ENCODE measurements at regions not wholly inside any gene's neighbourhood (a gene's known extent, or its start where the extent isn't known, plus 50 kb on each side); places are given as distances from the start of the nearest gene placed in this dataset.

DNA sequence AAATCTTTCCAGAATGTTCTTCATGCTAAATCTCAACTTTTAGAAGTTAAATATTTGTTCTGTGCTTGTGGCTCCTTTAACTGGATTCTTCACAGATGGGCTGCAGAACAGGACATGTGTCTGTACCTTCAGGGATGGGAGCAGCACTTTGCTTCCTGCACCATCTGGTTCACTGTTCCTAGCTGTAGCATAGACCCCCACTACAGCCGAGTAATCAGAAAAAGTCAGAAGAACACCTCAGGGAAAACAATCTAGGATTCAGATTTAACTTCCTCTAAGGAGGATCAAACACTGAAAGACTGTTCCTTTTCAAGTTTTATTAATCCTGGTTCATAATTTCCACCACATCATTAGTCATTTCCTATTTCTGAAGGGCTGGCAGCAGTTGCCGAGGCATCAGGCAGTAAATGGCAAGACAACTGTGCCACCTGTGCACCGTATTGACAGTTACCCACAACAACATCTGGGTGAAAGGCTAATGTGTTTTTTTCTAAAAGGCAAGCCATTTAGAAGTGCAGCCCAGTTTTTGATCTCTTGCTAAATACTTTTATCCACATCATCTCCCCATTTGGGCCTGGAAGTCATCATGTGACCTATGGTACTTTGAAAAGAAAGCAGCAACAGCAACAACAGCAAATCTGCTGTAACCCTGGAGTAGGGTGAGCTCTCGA lies 212.8 kb upstream of the BMP4 start:
- ChIA-PET POLR2A (ENCODE audit: unreplicated experiment) (no interaction called here), CTCF (no interaction called here)
- intact Hi-C loops (cut with micrococcal nuclease) (no loop called here), dilution Hi-C loops (cut with HindIII; ENCODE audit: low sequenced_read_pairs, unreplicated experiment) (no loop called here), in situ Hi-C loops (cut with MboI; ENCODE audit: low sequenced_read_pairs) (no loop called here)
- 43% methylated on average over 1 of the region's 4 CpGs; no CpG with 5 or more reads in 1 of the 2 experiments for WGBS, 2 experiments (ENCODE audit: extremely low coverage in 2 of 2, insufficient read length in 1 of 2)
- Histone ChIP-seq H3K4ac (ENCODE audit: low read depth, low read length) (no peak overlapping the region), H3K4me3 (ENCODE audit: insufficient read depth, low read depth, low read length) (no peak overlapping the region), H2BK120ac (ENCODE audit: low read depth, low read length) (no peak overlapping the region), H3K9ac (ENCODE audit: low read depth, low read length) (no peak overlapping the region), H3K36me3 (ENCODE audit: control insufficient read depth, insufficient read depth, low read length) (no peaks in the 10 kb centered on the region), H3K4me2 (ENCODE audit: low read depth, low read length) (no peak overlapping the region), H2BK5ac (ENCODE audit: low read depth, low read length, poor library complexity, severe bottlenecking) (no peak overlapping the region), H3K18ac (ENCODE audit: low read depth, low read length) (no peak overlapping the region), H4K91ac (ENCODE audit: insufficient read depth, low read depth, low read length) (no peak overlapping the region), H3K56ac (ENCODE audit: extremely low read depth, insufficient read depth, low read length) (no peak overlapping the region), H2BK15ac (ENCODE audit: low read depth, low read length) (no peak overlapping the region), H2AK5ac (ENCODE audit: low read depth, low read length) (no peak overlapping the region), H2AK9ac (replicated peaks; ENCODE audit: low read depth, low read length, poor library complexity) (no peak overlapping the region), H3K9me3 (ENCODE audit: control insufficient read depth, insufficient read depth, low read length) (no peaks in the 10 kb centered on the region), H3K27ac (ENCODE audit: insufficient read depth, low read length) (no peak overlapping the region), H3K27me3 (ENCODE audit: control insufficient read depth, insufficient read depth, low read length) (peaks cover 13% of the 10 kb centered on the region), H4K8ac (ENCODE audit: low read depth in 2 of 2, low read length in 2 of 2) (no peak overlapping the region), H2BK20ac (ENCODE audit: low read depth, low read length) (no peak overlapping the region), H3K14ac (replicated peaks; ENCODE audit: low read depth, low read length) (no peak overlapping the region), H2AFZ (replicated peaks; ENCODE audit: low read length, poor library complexity) (no peak overlapping the region), H3K23ac (ENCODE audit: low read depth, low read length) (no peak overlapping the region), H3K9me1 (ENCODE audit: insufficient read depth, low read length) (no peaks in the 10 kb centered on the region; the same call in 1 of the 2 replicates), H4K5ac (ENCODE audit: low read depth, low read length) (no peak overlapping the region), H3K79me1 (ENCODE audit: low read depth in 1 of 2, low read length in 2 of 2) (no peaks in the 10 kb centered on the region), H3K4me1 (ENCODE audit: control insufficient read depth, insufficient read depth, low read length) (peaks cover 4% of the 10 kb centered on the region; the same call in 1 of the 2 replicates), H4K20me1 (ENCODE audit: insufficient read depth, low read length) (no peaks in the 10 kb centered on the region)
- no peak for ATAC-seq (ENCODE audit: low read depth)
- TF ChIP-seq, protein P1, sequence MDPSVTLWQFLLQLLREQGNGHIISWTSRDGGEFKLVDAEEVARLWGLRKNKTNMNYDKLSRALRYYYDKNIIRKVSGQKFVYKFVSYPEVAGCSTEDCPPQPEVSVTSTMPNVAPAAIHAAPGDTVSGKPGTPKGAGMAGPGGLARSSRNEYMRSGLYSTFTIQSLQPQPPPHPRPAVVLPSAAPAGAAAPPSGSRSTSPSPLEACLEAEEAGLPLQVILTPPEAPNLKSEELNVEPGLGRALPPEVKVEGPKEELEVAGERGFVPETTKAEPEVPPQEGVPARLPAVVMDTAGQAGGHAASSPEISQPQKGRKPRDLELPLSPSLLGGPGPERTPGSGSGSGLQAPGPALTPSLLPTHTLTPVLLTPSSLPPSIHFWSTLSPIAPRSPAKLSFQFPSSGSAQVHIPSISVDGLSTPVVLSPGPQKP (IDR thresholded peaks at IDR 0.05; ENCODE audit: borderline replicate concordance, low read depth, low read length), result no peak
- TF ChIP-seq, protein P2, sequence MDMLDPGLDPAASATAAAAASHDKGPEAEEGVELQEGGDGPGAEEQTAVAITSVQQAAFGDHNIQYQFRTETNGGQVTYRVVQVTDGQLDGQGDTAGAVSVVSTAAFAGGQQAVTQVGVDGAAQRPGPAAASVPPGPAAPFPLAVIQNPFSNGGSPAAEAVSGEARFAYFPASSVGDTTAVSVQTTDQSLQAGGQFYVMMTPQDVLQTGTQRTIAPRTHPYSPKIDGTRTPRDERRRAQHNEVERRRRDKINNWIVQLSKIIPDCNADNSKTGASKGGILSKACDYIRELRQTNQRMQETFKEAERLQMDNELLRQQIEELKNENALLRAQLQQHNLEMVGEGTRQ (IDR thresholded peaks at IDR 0.05; ENCODE audit: low read depth, low read length), result peak; percentile 18; the same call in 1 of the 2 replicates
- BruUV-seq (replicated peaks), result no TSS peak
- peak; percentile 10 for DNase-seq
